NCI-H1417 treated with DMSO at 0.1 percent for 48 hours (cell line): ENCODE measurements at regions not wholly inside any gene's neighbourhood (a gene's known extent, or its start where the extent isn't known, plus 50 kb on each side); places are given as distances from the start of the nearest gene placed in this dataset.
A peak's percentile ranks its signal among the peaks of the same experiment; 100 is the strongest.

ENCODE experiments used
- DNase-seq: peaks from one replicate; lab custom pipeline; 2025; lab: John Stamatoyannopoulos, UW

DNA sequence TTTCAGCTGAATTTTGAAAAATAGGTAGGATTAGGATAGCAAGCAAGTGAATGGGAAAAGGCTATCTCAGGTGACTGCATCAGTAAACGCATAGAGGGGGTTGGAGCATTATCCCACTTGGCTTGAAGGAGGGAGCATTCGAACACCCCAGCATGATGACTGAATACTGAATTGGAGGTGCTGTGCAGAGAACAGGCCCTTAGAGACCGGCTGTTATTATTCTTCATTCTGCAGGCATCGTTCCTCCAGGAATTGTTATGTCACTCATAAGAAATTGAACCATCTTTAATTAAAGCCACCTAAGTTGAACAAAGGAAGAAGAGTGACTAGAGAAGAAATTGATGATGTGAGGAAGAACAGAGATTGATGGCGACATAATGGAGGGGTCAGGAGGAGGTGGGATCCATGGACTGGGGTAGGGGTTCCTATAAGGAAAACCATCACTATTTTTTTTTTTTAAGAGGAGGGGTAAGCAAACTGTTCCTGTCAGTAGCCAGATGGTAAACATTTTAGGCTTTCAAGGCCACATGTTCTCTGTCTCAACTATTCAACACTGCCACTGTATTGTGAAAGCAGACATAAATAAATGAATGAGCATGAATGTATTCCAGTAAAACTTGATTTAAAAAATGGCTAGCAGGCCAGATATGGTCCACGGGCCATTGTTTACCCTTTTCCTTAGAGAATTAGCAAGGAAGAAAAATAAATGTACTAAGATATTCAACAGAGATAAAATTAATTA lies 264.7 kb upstream of the TAC1 start:
- no peak for DNase-seq

DNA sequence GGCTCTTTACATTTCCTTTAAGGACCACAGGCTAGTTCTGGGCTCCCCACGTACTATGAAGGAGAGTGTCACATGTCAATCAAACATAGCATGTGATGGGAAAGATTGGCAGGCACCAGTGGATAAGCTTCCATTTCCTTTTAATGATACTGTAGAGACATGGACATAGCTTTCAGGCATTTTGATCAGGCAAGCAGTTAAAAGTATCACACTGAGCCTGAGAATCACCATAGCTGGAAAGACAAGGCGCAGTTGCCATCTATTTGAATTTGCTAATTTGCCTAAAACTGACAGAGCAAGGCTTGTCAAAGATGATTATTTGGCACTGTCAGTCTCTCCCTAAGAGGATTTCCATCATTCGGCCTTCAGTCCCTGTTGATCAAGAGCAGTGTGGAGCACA lies 263.4 kb upstream of the TAC1 start:
- no peak for DNase-seq

DNA sequence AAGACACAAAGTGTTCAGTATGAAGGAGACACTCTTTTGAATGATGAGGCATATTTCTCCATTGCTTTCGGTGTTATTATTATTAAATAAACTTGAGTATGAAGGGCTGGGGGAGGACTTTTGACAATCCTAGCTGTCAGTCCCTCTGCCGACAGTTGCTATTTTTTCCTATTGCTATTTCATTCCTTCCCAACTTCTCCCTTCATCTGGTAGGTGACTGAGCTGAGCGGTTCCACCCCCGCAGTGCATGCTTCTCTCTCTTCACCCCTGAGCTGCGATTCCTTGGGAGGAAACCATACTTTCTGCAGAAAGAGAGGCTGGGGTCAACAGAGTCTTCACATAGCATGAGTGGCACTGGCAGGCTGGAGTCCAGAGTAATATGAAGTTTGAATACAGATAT lies 261.2 kb upstream of the TAC1 start:
- no peak for DNase-seq

DNA sequence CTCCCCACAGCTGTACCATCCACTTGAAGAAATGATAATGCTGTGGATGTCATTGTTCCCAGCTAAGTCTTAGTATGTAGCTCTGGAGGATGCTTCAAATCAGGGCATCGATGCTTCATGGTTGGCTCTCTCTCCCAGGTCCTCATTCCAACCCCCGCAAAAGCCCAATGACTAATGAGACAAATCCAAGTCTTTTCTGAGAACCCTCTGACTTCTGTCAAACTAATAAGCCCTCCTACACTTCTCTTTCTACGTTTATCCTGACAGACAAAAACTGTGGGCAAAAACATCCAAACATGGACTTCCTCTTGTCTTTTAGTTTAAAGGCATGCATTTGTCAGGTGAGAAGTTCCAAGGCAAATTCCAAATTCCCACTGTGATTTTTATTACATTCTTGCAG lies 260.4 kb upstream of the TAC1 start:
- DNase-seq: no peak

DNA sequence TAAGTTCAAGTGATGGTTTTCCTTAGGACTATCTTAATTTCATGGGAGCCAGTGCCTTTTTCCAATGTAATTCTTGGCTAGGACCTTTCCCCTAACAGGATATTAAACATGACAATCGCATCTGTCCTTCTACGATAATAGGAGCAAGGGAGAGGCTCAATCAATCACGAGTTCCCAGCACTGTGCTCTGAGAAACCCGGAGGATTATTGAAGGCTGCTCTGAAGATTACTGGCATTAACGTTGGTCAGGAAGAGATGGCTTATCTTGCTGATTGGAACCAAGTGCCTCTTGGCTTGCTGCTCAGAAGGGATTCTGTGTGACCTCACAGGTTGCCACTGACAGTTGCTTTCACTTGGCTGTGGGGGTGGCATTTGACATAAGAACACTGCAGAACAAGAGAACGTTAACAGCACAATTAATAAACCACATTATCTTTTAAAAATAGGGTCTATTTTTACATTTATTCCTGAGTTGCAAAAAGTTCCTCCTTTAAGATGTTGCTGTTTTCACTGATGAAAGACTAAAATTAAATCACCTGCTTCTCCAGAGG lies 252.1 kb upstream of the TAC1 start:
- no peak for DNase-seq

DNA sequence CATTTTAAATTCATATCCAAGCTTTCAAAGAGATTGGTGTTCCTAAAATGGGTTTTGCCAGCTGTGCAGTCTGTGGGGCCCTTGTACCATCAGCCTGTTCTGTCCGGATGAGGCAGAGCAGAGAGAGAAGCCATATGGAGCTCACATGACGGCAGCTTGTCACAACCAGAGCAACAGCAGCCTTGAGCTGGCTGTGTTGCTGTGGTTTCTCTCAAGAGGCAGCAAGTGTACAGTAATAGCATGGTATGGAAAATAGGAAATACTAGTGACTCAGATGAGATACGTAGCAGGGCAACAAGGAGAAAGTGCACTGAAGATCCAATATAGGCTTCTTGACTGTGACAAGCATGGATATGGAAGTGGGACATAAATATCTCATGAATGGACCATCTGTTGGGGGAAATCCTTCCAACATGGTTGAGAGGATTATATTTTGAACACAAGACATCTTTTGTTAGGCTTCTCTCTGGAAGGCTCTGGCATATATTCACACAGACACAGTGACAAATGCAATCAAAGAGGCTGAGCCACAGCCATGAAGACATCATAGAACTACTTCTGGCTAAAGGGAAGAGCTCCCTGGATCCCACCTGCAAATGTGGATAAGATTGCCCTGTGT lies 251.0 kb upstream of the TAC1 start:
- DNase-seq: no peak

DNA sequence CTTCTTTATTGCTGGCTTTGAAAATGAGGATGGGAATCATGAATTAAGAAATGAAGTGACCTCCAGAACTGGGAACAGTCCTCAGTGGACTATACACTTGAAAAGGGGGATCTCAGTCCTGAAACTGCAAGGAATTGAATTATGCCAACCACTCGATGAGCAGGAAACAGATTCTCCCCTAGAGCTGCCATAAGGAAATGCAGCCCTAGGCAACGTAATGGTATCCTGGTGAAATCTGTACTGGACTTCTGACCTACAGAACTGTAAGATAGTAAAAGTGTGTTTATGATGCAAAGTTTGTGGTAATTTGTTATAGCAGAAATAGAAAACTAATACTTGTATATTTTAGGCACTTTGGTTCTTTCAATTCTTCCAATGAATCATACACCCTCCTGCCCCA lies 236.4 kb upstream of the TAC1 start:
- no peak for DNase-seq

DNA sequence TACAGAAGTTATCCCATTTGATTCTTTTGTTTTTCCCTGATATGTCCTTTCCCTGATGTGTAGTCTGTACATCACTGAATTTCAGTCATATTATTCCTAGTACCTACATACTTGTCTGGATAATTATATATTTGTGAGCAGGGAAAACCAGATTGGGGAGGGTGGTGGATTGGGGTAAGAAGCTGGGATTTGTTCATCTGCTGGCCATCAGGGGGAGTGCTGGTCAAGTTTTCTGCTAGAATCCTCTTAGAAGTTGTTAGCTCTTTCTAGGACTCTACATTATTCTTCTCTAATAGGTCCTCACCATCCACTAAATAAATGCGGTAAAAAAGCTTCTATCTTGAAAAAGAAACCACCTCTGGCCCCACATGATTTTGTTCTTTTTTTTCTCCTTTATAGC lies 232.7 kb upstream of the TAC1 start:
- peak; percentile 11 for DNase-seq

DNA sequence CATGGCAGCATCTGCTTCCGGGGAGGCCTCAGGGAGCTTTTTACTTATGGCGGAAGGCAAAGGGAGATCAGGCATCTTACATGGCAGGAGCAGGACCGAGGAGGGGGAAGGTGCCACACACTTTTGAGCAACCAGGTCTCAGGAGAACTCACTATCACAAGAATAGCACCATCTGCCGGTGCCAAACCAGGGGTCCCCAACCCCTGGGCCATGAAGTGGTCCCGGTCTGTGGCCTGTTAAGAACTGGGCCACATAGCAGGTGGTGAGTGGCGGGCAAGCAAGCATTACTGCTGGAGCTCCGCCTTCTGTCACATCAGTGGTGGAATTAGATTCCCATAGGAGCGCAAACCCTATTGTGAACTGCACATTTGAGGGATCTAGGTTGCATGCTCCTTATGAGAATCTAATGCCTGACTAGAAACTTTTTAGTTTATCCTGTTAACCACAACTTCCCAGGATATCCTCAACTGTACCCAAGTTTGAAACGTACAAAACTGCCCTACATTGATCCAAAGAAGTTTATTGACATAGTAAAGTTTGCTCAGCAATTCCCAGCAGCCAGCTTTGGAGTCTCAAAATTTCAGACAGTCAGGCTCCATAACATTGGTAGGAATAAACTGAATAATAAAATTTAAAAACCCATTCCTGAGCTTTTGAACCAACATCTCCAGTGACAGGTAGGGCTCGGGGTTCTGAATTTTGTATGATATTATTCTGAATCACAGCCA lies 228.4 kb upstream of the TAC1 start:
- no peak for DNase-seq

DNA sequence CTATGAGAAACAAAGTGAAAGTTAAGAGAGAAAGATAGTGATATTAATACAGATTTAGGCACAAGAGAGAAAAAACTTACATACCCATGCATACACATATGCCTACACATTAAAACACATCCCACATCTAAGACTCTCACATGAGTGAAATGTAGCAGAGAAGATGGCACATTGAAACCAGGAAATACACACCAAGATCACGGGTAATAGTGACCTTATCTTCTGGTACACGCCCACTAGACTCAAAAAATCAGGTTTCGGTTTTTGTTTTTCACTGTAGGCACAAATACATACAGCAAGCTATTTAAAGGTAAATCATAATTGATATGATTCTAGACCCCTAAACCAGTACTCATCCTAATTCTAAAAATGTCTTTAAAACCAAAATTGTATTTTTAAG lies 225.2 kb upstream of the TAC1 start:
- DNase-seq: no peak

DNA sequence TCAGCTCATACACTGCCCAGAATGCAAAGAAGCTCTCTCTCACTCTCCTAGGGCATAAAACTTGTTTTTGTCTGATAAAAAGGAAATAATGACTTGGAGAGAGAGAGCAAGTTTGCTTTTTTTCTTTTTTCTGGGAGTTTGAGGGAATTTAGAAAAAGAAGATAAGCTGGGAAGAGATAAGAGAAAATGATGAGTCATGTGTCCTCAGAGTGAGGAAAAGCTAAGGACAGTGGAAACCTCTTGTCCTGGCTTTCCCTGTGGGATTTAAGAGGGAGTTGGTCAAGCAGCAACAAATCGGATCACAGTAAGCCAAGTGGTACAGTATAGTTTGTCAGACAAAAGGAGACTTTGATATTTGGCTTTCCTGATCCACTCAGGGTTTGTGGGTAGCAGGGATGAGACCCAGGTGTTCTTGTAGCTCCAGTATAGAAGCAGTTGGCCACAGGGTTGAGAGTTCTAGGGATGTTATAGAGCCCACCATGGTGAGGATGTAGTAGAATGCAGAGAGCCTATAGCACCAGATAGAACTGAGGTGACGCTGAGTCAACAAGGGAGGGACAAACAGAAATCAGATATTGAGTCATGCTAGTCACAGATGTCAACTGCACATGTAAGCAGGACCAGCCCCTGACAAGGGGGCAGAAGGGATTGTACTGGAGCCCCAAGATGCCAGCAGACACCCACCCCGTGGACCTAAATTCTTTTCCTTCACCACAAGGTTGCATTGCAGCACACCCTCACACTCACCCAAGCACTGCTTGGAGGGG lies 219.3 kb upstream of the TAC1 start:
- no peak for DNase-seq

DNA sequence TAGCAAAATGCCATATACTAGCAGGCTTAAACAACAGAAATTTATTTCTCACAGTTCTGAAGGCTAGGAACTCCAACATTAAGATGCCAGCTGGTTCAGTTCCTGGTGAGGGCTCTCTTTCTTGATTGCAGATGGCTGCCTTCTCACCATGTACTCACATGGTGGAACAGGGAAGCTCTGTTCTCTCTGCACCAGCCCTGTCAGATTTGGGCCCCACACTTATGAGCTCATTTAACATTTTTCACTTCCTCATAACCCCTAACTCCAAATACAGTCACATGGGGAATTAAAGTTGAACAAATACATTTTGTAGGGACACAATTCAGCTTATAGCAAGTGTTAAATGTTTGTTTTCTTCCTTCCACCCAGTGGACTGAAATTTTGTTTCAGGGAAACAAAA lies 218.6 kb upstream of the TAC1 start:
- no peak for DNase-seq

DNA sequence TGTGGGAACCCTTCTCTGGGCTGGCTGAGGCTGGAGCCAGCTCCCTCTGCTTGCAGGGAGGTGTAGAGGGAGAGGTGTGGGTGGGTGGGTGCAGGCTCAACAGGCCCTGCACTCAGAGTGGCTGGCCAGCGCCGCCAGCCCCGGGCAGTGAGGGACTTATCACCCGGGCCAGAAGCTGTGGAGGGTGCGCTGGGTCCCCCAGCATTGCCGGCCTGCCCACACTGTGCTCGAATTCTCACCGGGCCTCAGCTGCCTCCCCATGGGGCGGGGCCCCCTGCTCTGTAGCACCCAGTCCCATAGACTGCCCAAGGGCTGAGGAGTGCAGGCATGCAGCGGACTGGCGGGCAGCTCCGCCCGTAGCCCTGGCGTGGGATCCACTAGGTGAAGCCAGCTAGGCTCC lies 190.7 kb upstream of the TAC1 start:
- DNase-seq: no peak

DNA sequence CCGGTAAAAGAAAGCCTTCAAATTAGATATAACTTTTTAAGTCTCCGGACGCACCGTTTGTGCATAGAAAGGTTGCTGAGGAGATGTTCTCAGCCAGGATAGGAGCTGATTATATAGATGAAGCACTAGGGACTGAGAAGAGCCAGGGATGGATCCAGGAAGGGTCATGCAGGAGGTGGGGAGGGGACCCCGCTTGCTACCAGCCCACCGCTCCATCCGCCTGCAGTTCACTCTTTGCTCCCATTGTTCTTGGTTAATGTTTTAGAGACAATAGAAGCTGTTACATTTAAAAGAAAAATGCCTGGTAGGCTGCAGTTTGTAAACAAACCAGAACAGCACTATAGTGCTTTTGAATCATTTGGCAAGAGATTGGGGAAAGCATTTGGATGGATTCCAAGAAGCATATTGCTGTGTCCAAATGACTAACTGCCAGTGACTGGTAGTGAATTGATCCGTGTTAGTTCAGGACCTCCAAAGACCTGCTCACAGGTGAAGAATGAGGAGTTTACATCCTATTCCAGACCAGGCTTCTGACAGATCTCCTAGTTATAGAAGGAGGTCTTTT lies 175.9 kb upstream of the TAC1 start:
- no peak for DNase-seq

DNA sequence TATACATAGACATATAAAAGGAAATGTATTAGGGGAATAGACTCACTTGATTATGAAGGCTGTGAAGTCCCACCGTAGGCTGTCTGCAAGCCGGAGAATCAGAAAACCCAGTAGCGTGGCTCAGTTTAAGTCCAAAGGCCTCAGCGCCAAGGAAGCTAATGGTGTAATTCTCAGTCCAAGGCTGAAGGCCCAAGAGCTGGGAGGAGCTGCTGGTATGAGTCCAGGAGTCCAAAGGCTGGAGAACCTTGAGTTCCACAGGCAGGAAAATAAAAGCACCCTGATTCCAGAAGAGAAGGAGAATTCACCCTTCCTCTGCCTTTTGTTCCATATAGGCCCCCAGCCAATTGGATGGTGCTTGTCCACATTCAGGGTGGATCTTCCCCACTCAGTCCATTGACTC lies 166.2 kb upstream of the TAC1 start:
- no peak for DNase-seq

DNA sequence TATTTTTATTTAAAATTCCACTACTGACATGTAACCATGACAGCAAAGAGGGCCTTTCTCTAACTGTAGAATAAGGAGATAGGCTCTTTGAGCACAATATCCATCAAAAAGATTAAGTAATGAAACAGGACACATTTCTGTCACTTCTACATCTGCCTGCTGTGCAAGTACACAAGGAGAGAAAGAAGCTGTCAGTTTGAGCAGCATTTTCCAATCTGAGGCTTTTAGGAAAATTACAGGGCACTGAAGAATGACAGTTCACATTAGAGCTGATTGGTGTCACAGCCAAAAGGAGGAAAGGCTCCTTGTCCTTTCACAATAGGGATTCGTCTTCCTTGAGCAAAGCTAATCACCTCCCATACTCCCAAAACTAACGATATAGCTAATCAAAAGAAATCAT lies 158.8 kb upstream of the TAC1 start:
- DNase-seq: no peak

DNA sequence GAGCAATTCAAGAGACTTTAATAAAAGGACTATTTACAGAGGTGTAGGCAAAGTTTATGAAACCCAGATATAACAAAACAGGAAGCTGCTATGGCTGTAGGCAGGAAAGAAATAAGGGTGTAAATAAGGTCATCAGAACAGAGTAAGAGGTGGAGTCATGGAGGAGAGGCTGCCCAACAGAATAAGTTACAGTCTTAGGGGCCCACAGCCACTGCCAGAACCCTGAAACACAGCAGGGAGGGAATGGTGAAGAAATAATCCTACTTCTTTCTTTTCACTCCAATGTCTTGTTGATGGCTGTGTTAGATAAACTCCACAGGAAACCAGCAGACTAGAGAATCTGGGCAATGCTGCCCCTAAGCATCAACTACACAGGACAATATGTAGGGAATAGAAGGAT lies 155.8 kb upstream of the TAC1 start:
- no peak for DNase-seq

DNA sequence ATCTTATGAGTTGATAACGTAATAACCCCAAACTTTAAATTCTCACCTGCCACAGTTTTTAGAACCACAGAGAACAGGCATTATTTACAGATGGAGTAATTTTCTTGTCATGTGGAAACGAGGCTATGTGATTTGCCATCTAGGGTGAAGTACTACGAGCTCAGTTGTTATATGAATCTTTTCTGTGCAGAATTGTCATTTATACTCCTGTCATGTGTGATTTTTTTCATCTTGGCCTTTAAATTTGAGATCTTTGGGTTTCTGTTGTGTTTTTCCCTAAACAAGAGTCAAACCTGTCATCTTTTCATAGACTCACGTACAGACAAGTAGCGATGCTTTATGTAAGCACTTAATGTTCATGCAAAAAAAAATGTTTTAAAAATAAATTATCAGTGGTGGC lies 153.7 kb upstream of the TAC1 start:
- DNase-seq: no peak

DNA sequence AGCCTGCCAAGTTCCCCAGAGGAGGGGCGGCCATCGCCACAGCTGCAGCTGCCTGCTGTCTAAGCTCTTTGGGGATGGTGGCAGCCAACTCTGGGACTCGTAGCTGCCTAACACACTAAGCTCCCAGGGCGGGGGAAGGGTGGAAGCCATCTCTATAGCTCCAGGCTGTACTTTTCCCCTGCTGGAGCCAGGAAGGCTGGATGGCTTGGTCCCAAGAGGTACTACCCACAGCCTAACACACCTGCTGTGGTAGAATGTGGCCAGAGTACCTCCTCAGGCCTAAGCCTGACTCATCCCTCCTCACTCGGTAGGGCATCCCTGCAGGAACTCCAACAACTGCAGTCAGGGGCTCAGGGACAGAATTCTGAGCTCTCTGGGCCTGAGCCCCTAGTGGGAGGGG lies 151.7 kb upstream of the TAC1 start:
- no peak for DNase-seq

DNA sequence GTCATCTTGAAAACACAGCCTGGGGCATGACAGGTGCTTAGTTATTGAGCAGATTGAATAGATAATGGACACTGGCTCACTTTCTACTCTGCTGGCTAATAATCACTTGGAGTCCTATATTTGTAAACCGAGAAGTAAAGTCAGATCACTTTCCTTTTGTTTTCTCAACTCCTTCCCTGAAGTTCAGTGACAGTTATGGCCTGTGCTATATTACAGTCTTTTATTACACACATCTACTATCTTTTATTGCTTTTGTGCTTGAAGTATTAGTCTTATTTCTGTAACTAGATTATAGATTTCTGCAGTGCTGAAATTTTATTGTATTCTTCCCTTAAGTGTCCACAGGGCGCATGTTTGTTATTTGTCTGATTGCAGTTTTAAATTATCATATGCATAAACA lies 136.4 kb upstream of the TAC1 start:
- no peak for DNase-seq

DNA sequence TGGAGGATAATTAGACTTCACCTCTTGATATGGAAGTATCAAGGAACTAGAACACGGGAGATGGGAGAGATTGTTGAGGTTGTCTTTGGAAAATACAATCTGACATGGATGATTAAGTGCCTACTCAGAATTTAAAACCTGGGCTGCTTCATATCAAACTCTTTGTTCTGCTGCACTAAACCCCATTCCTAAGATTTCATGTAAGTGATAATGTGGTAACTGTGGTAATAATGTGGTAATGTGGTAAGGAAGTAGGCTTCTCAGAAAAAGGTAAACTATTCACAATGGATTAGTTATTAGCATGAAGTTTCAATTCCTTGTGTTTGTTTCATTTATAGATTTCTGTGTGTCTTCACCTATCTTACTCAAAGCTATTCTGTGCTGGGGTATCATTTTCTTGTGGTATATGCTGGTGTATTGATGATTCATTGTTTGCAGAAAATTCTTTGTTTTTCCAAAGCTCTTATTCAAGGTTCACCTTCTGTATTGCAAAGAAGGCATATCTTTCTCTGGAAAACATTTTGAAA lies 129.9 kb upstream of the TAC1 start:
- no peak for DNase-seq

DNA sequence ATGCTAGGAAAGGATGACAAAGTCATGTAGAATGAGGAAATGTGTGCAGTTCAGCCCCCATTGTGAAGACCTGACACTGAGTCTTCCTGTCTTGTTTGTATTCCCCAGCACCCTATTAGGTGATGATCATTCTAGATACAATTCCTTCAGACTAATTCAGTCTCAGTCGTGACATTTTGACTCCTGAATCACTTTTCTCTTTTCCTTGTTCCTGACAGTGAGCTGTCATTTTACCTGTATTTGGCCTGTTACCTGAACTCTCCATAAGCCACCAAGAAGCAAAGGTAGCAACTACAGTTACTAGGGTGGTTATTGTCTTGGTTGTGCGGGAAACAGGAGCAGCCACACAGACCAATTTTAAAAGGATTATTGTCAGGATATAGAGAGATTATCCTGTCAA lies 111.4 kb upstream of the TAC1 start:
- no peak for DNase-seq
